ENCODE measurements at regions not wholly inside any gene's neighbourhood (a gene's known extent, or its start where the extent isn't known, plus 50 kb on each side); places are given as distances from the start of the nearest gene placed in this dataset.

DNA sequence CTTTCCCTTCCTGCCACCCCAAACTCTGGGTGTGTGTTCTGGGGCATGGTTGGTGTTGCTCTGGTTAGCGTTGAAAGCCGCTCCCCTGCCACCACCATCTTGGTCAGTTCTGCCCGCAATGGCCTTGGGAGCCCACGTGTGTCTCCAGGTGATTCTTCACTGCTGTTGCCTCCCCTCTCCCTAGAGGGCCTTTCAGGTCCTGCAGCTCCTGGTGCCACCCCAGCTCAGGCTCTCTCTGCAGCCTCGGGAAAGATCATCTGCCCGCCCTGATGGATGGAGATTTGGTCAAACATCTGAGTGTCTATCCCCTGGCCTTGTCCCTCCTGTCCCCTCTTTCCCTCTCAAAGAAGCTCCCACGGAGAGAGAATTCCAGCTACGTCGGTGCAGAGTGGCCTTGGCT, 241.3 kb downstream of the RBFOX3 start:
- H3K4me3 ChIP-seq (replicated peaks in 1 of 2; ENCODE audit: low read depth in 2 of 2, low read length in 2 of 2) = no peak overlapping the region
- TF ChIP-seq, protein P1, sequence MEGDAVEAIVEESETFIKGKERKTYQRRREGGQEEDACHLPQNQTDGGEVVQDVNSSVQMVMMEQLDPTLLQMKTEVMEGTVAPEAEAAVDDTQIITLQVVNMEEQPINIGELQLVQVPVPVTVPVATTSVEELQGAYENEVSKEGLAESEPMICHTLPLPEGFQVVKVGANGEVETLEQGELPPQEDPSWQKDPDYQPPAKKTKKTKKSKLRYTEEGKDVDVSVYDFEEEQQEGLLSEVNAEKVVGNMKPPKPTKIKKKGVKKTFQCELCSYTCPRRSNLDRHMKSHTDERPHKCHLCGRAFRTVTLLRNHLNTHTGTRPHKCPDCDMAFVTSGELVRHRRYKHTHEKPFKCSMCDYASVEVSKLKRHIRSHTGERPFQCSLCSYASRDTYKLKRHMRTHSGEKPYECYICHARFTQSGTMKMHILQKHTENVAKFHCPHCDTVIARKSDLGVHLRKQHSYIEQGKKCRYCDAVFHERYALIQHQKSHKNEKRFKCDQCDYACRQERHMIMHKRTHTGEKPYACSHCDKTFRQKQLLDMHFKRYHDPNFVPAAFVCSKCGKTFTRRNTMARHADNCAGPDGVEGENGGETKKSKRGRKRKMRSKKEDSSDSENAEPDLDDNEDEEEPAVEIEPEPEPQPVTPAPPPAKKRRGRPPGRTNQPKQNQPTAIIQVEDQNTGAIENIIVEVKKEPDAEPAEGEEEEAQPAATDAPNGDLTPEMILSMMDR (IDR thresholded peaks at IDR 0.05; ENCODE audit: low read depth, low read length) = no peak
- no peak for DNase-seq (ENCODE audit: low read depth in 2 of 2)

DNA sequence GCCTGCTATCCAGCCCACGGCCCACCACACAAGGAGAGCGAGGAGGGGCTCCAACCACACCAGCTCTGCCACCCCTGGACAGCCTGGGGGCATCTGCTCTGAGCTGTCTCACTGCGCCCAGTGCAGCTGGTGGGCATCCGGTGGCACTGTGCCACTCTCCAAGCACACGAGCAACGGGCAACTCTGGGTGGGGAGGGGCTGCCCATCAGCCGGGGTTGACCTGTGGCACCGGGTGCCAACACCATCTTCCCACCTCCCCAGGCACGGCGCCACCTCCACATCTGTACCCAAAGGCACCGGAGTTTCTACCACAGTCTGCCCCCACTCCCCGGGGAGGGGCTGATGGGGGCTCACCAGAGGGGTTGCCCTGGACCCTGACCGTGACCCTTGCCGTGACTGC, 241.8 kb downstream of the RBFOX3 start:
- no peak for DNase-seq (ENCODE audit: low read depth in 2 of 2)
- TF ChIP-seq, protein P1 (IDR thresholded peaks at IDR 0.05; ENCODE audit: low read depth, low read length) = no peak
- no peak overlapping the region for H3K4me3 ChIP-seq (replicated peaks in 1 of 2; ENCODE audit: low read depth in 2 of 2, low read length in 2 of 2)

DNA sequence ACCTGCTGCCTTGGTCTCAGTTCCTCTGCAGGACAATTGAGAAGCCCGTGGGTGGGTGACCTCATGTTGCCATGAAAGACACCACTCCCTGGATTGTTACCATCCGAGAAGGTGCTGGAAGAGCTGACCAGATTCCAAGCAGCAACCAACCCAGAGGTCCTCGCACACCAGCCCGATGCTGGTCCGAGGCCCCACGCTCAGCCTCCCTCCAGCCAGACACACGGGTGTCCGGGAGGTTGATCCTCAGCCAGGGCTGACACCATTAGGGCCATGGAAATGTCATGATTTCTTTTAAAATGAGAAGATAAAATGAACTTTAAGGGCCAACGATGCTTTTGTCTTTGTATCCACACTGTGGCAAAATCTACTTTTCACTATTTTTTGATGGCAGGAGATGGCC, 242.3 kb downstream of the RBFOX3 start:
- TF ChIP-seq, protein P1 (IDR thresholded peaks at IDR 0.05; ENCODE audit: low read depth, low read length) = no peak
- no peak overlapping the region for H3K4me3 ChIP-seq (replicated peaks in 1 of 2; ENCODE audit: low read depth in 2 of 2, low read length in 2 of 2)
- no peak for DNase-seq (ENCODE audit: low read depth in 2 of 2)

DNA sequence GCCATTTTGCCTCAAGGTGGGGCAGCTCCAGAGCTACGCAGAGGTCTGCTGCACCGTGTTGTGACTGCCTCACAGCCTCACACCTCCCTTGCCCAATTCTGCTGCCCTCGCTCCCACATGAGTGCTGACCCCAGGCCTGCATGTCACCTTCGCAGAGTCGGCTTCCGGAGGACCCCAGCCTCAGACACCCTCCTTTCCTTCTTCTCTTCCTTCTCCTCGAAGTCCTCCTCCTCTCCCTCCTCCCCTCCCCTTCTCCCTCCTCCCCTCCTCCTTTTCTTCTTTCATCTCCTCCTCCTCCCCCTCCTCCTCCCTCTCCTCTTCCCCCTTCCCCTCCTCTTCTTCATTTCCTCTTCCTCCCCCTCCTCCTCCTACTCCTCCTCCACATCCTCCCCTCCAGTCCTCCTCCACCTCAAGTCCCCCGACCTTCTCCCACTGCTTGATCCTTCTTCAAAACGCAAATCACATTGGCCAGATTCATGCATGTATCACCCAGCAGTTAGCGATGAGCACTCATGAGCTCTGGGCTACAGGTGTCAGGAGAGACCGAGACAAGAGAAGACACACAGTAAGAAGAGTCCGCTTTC, 243.8 kb downstream of the RBFOX3 start:
- TF ChIP-seq, protein P1 (IDR thresholded peaks at IDR 0.05; ENCODE audit: low read depth, low read length) = no peak
- no peak overlapping the region for H3K4me3 ChIP-seq (replicated peaks in 1 of 2; ENCODE audit: low read depth in 2 of 2, low read length in 2 of 2)
- DNase-seq (ENCODE audit: low read depth in 2 of 2) = no peak

DNA sequence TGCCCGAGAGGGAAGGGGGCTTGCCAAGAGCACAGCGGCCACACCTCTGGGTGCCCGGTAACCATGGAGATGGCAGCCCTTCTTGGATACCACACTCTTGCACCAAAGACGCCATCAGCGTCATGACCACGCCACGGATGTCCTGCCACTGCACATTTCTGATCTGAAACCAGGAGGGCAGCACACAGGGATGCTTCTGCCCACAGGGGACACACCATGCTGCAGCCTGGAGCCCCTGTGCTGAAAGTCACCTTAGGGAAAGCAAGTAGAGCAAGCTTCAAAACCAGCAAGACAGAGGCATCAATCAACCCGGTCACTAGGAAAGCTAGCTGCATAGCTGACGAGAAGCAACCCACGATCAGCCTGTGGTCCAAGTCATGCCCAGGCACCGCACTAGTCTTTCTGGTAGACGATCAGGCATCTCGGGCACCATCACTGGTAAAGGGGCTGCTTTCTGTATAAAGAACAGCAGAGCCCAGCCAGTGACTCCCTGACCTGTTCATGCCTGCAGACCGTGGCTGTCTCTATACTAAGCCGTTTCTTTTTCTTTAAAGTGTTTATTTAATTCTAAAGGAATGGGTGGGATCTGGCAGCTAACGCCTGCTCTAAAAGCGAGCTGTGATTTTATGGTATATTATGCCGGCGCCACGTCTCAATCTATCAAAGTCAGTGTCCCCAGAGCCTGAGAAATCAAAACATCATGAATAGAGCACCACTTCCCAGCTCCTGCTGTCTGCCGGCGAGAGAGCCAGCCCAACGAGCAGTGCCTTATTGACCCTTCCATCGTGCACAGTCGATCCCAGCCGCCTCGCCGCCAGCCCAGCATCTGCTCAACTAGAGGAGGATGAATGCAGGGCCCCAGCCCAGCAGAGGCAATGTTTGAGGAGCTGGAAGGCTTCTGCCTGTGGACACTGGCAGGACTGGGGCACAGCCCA, 244.7 kb downstream of the RBFOX3 start:
- TF ChIP-seq, protein P1 (IDR thresholded peaks at IDR 0.05; ENCODE audit: low read depth, low read length) = no peak
- DNase-seq (ENCODE audit: low read depth in 2 of 2) = no peak
- H3K4me3 ChIP-seq (replicated peaks in 1 of 2; ENCODE audit: low read depth in 2 of 2, low read length in 2 of 2) = no peak overlapping the region

DNA sequence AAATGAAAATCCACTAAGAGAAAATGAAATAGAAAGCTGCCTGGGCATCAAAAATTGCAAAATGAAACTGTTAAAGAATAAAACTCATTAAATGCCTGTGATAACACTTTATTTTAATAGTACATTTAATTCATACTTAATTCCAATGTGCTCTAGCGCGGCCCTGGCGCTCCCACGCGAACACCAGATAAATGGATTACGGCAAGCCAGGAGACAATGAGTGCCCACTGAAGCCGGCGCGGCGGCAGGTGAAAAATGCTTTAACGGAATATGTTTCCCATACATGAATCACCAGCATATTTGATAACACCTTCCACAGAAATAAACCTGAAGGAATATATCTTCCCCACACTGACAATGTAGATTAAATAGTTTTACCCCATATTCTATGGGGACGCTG, 245.5 kb downstream of the RBFOX3 start:
- no peak for DNase-seq (ENCODE audit: low read depth in 2 of 2)
- TF ChIP-seq, protein P1 (IDR thresholded peaks at IDR 0.05; ENCODE audit: low read depth, low read length) = no peak
- H3K4me3 ChIP-seq (replicated peaks in 1 of 2; ENCODE audit: low read depth in 2 of 2, low read length in 2 of 2) = no peak overlapping the region

All from cardiac fibroblast (primary cell).